Endothelial cell of umbilical vein (primary cell): ENCODE measurements at regions not wholly inside any gene's neighbourhood (a gene's known extent, or its start where the extent isn't known, plus 50 kb on each side); places are given as distances from the start of the nearest gene placed in this dataset.

Experiments
- CTCF ChIP-seq, 2 donors: IDR thresholded peaks; 1 replicate in 1 of 2; 2 replicates in 1 of 2; pipeline ENCODE4 v1.5.1; 2011; ENCODE audit warnings: low read length in 2 of 2, mild to moderate bottlenecking in 2 of 2, moderate library complexity in 2 of 2, control low read depth in 1 of 2, inconsistent platforms in 1 of 2, low read depth in 1 of 2; ENCODE audit not compliant: insufficient read depth in 1 of 2; ENCODE audit errors: extremely low read depth in 1 of 2
- EZH2 ChIP-seq: IDR thresholded peaks from 2 replicates; pipeline ENCODE4 v1.6.1; 2012; ENCODE audit warnings: borderline replicate concordance, low read depth, mild to moderate bottlenecking, moderate library complexity, low read length, inconsistent platforms; ENCODE audit not compliant: severe bottlenecking
- FOS ChIP-seq: IDR thresholded peaks from 2 replicates; pipeline ENCODE4 v1.6.1; 2011; ENCODE audit warnings: mild to moderate bottlenecking, low read length, moderate library complexity, borderline replicate concordance; ENCODE audit not compliant: insufficient read depth
- GATA2 ChIP-seq: IDR thresholded peaks from 2 replicates; pipeline ENCODE4 v1.7.0; 2011; ENCODE audit warnings: low read depth, mild to moderate bottlenecking, moderate library complexity, mixed read lengths, low read length; ENCODE audit not compliant: insufficient read length, insufficient read depth
- MYC ChIP-seq: IDR thresholded peaks from one replicate; pipeline ENCODE4 v1.6.1; 2011; ENCODE audit warnings: mild to moderate bottlenecking, low read depth, low read length
- POLR2A ChIP-seq: IDR thresholded peaks from 2 replicates; pipeline ENCODE4 v1.6.1; 2012; ENCODE audit warnings: low read depth, mild to moderate bottlenecking, control low read depth, low read length
- POLR2AphosphoS5 ChIP-seq: IDR thresholded peaks from 2 replicates; pipeline ENCODE4 v1.6.1; 2012; ENCODE audit warnings: low read depth, mild to moderate bottlenecking, control low read depth, low read length, moderate library complexity; ENCODE audit not compliant: insufficient read depth
- TF ChIP-seq, protein P1 (sequence below): IDR thresholded peaks from 2 replicates; pipeline ENCODE4 v1.6.1; 2011; ENCODE audit not compliant: insufficient read depth, insufficient read length

- TF ChIP-seq CTCF (IDR thresholded peaks at IDR 0.05; ENCODE audit: extremely low read depth in 1 of 2, insufficient read depth in 1 of 2, low read depth in 1 of 2, low read length in 2 of 2), result no peak
- TF ChIP-seq POLR2A, result no peak
- TF ChIP-seq FOS, result no peak
- no peak for TF ChIP-seq EZH2
- no peak for TF ChIP-seq MYC
- no peak for TF ChIP-seq POLR2AphosphoS5
- TF ChIP-seq, protein P1, sequence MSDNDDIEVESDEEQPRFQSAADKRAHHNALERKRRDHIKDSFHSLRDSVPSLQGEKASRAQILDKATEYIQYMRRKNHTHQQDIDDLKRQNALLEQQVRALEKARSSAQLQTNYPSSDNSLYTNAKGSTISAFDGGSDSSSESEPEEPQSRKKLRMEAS, result no peak
- TF ChIP-seq GATA2, result no peak
Measured at GRCh38 chr4:31234494-31234893, 514.3 kb downstream of the PCDH7 start.
